HG03135 (cell line): ENCODE measurements at regions not wholly inside any gene's neighbourhood (a gene's known extent, or its start where the extent isn't known, plus 50 kb on each side); places are given as distances from the start of the nearest gene placed in this dataset.
"Not testable (repeated sequence)": the region's sequence is repeated elsewhere in the genome, so short reads cannot be mapped to it uniquely, and the experiment has no call there.

Experiments
- ATAC-seq: cut with Tn5 transposase; IDR thresholded peaks from one replicate; pipeline ENCODE4 v1.9.1; 2021; ENCODE audit warnings: mild to moderate bottlenecking, moderate library complexity; ENCODE audit not compliant: unreplicated experiment

GRCh38 chr2:16182841-16183240 is 242.5 kb downstream of the MYCN start:
- ATAC-seq: no peak

GRCh38 chr2:16182311-16182815 is 242.0 kb downstream of the MYCN start:
- ATAC-seq: not testable (repeated sequence)

- no peak for ATAC-seq
Observed at GRCh38 chr2:16181741-16182090, 241.4 kb downstream of the MYCN start.

- no peak for ATAC-seq
Observed at GRCh38 chr2:16181062-16181740, 240.9 kb downstream of the MYCN start.

GRCh38 chr2:16180631-16181030 is 240.3 kb downstream of the MYCN start:
- ATAC-seq: no peak

- no peak for ATAC-seq
Observed at GRCh38 chr2:16179701-16180416, 239.5 kb downstream of the MYCN start.

GRCh38 chr2:16178551-16179130 is 238.3 kb downstream of the MYCN start:
- no peak for ATAC-seq

- ATAC-seq: no peak
Observed at GRCh38 chr2:16177671-16178180, 237.4 kb downstream of the MYCN start.

GRCh38 chr2:16176971-16177480 is 236.7 kb downstream of the MYCN start:
- no peak for ATAC-seq

GRCh38 chr2:16175247-16175825 is 235.0 kb downstream of the MYCN start:
- ATAC-seq: no peak

GRCh38 chr2:16174693-16175045 is 234.3 kb downstream of the MYCN start:
- no peak for ATAC-seq

- no peak for ATAC-seq
Observed at GRCh38 chr2:16173893-16174692, 233.7 kb downstream of the MYCN start.

- no peak for ATAC-seq
Observed at GRCh38 chr2:16172324-16173175, 232.2 kb downstream of the MYCN start.

GRCh38 chr2:16171425-16171920 is 231.1 kb downstream of the MYCN start:
- no peak for ATAC-seq

GRCh38 chr2:16170675-16171424 is 230.5 kb downstream of the MYCN start:
- ATAC-seq: no peak

GRCh38 chr2:16169381-16169960 is 229.1 kb downstream of the MYCN start:
- no peak for ATAC-seq

GRCh38 chr2:16168506-16169264 is 228.3 kb downstream of the MYCN start:
- ATAC-seq: no peak
